H9 (cell line): ENCODE measurements at regions not wholly inside any gene's neighbourhood (a gene's known extent, or its start where the extent isn't known, plus 50 kb on each side); places are given as distances from the start of the nearest gene placed in this dataset.

Source experiments
- DNase-seq: peaks from one replicate; pipeline ENCODE4 v3.0.0-alpha.2; 2017
- H2AFZ ChIP-seq: one replicate; pipeline ENCODE4 v1.6.1; 2013; ENCODE audit warnings: mild to moderate bottlenecking, low read length, control low read depth, moderate library complexity
- H2AK5ac ChIP-seq: 2 replicates; pipeline ENCODE4 v1.6.1; 2013; ENCODE audit warnings: low read length, control low read depth, mixed read lengths; ENCODE audit not compliant: insufficient read length
- H2BK120ac ChIP-seq: one replicate; pipeline ENCODE4 v1.6.1; 2013; ENCODE audit warnings: low read depth, mild to moderate bottlenecking, low read length, control low read depth, inconsistent platforms; ENCODE audit not compliant: poor library complexity, severe bottlenecking
- H2BK12ac ChIP-seq: 2 replicates; pipeline ENCODE4 v1.6.1; 2013; ENCODE audit warnings: low read length, control low read depth, mixed read lengths, low read depth; ENCODE audit not compliant: insufficient read length
- H2BK15ac ChIP-seq: 2 replicates; pipeline ENCODE4 v1.6.1; 2013; ENCODE audit warnings: low read depth, low read length, control low read depth
- H2BK20ac ChIP-seq: one replicate; pipeline ENCODE4 v1.6.1; 2013; ENCODE audit warnings: low read depth, mild to moderate bottlenecking, low read length, control low read depth, inconsistent platforms; ENCODE audit not compliant: poor library complexity, severe bottlenecking
- H2BK5ac ChIP-seq: 2 replicates; pipeline ENCODE4 v1.6.1; 2013; ENCODE audit warnings: low read length, control low read depth, mixed read lengths; ENCODE audit not compliant: insufficient read length
- H3K14ac ChIP-seq: 2 replicates; pipeline ENCODE4 v1.6.1; 2013; ENCODE audit warnings: low read length, control low read depth; ENCODE audit not compliant: insufficient read depth
- H3K18ac ChIP-seq: 2 replicates; pipeline ENCODE4 v1.6.1; 2013; ENCODE audit warnings: low read depth, mild to moderate bottlenecking, mixed read lengths, low read length, control low read depth; ENCODE audit not compliant: insufficient read length
- H3K23ac ChIP-seq: 2 replicates; pipeline ENCODE4 v1.6.1; 2013; ENCODE audit warnings: low read length, control low read depth, mixed read lengths, low read depth; ENCODE audit not compliant: insufficient read length
- H3K23me2 ChIP-seq: 2 replicates; pipeline ENCODE4 v1.6.1; 2013; ENCODE audit warnings: low read depth, mild to moderate bottlenecking, mixed read lengths, low read length, control low read depth; ENCODE audit not compliant: insufficient read length, poor library complexity, severe bottlenecking
- H3K27ac ChIP-seq: 2 replicates; pipeline ENCODE4 v1.5.1; 2013; ENCODE audit warnings: low read length, control low read depth, mixed read lengths, low read depth; ENCODE audit not compliant: insufficient read length
- H3K27me3 ChIP-seq: 2 replicates; pipeline ENCODE4 v1.6.1; 2013; ENCODE audit warnings: low read length, control low read depth, inconsistent platforms; ENCODE audit not compliant: insufficient read depth
- H3K4ac ChIP-seq: 2 replicates; pipeline ENCODE4 v1.6.1; 2013; ENCODE audit warnings: low read depth, mild to moderate bottlenecking, control low read depth, inconsistent platforms, low read length, moderate library complexity
- H3K4me1 ChIP-seq: 2 replicates; pipeline ENCODE4 v1.6.1; 2013; ENCODE audit warnings: low read length, control low read depth, inconsistent platforms; ENCODE audit not compliant: insufficient read depth
- H3K4me2 ChIP-seq: 2 replicates; pipeline ENCODE4 v1.6.1; 2013; ENCODE audit warnings: low read length, control low read depth, mixed read lengths; ENCODE audit not compliant: insufficient read length, insufficient read depth
- H3K56ac ChIP-seq: 2 replicates; pipeline ENCODE4 v1.6.1; 2013; ENCODE audit warnings: low read depth, mild to moderate bottlenecking, mixed read lengths, low read length, control low read depth; ENCODE audit not compliant: insufficient read length
- H3K79me1 ChIP-seq: 2 replicates; pipeline ENCODE4 v1.6.1; 2013; ENCODE audit warnings: low read depth, mild to moderate bottlenecking, moderate library complexity, low read length, control low read depth, inconsistent platforms; ENCODE audit not compliant: insufficient read depth, poor library complexity, severe bottlenecking
- H3K79me2 ChIP-seq: 2 replicates; pipeline ENCODE4 v1.6.1; 2013; ENCODE audit warnings: low read length, control low read depth, inconsistent platforms; ENCODE audit not compliant: insufficient read depth
- H3K9ac ChIP-seq: 2 replicates; pipeline ENCODE4 v1.6.1; 2013; ENCODE audit warnings: low read length, control low read depth, mixed read lengths; ENCODE audit not compliant: insufficient read length; ENCODE audit errors: extremely low read depth
- H3K9me3 ChIP-seq: one replicate; pipeline ENCODE4 v1.6.1; 2013; ENCODE audit warnings: low read depth, low read length, inconsistent platforms; ENCODE audit not compliant: control insufficient read depth
- H3T11ph ChIP-seq: one replicate; pipeline ENCODE4 v1.6.1; 2013; ENCODE audit warnings: mild to moderate bottlenecking, low read length, control low read depth, inconsistent platforms
- H4K20me1 ChIP-seq: one replicate; pipeline ENCODE4 v1.6.1; 2013; ENCODE audit not compliant: control insufficient read depth, insufficient read length, insufficient read depth
- H4K5ac ChIP-seq: 2 replicates; pipeline ENCODE4 v1.6.1; 2013; ENCODE audit warnings: low read depth, mild to moderate bottlenecking, mixed read lengths, low read length, control low read depth; ENCODE audit not compliant: insufficient read length
- H4K8ac ChIP-seq: replicated peaks from 2 replicates; pipeline ENCODE4 v1.6.1; 2013; ENCODE audit warnings: low read length, control low read depth, mixed read lengths, low read depth; ENCODE audit not compliant: insufficient read length
- H4K91ac ChIP-seq: 2 replicates; pipeline ENCODE4 v1.6.1; 2013; ENCODE audit warnings: low read depth, mild to moderate bottlenecking, moderate library complexity, mixed read lengths, low read length, control low read depth; ENCODE audit not compliant: insufficient read length
- H3K27ac Mint-ChIP-seq, 3 experiments: 2 replicates in 2 of 3; 3 replicates in 1 of 3; pipeline ENCODE4 v1.8.0; 2020 to 2021; ENCODE audit warnings: mixed read lengths in 3 of 3, mild to moderate bottlenecking in 1 of 3, moderate library complexity in 1 of 3
- H3K27me3 Mint-ChIP-seq: 2 replicates; pipeline ENCODE4 v1.8.0; 2021; ENCODE audit warnings: low read depth, mild to moderate bottlenecking, moderate library complexity, mixed read lengths
- H3K36me3 Mint-ChIP-seq, 3 experiments: 2 replicates in 2 of 3; 3 replicates in 1 of 3; pipeline ENCODE4 v1.8.0; 2020 to 2021; ENCODE audit warnings: low read depth in 3 of 3, mixed read lengths in 3 of 3; ENCODE audit not compliant: insufficient read depth in 1 of 3
- H3K4me1 Mint-ChIP-seq, 2 experiments: 2 replicates each; pipeline ENCODE4 v1.8.0; 2020; ENCODE audit warnings: mixed read lengths in 2 of 2
- H3K4me3 Mint-ChIP-seq, 2 experiments: 2 replicates in 1 of 2; 3 replicates in 1 of 2; pipeline ENCODE4 v1.8.0; 2020 to 2021; ENCODE audit warnings: mild to moderate bottlenecking in 2 of 2, mixed read lengths in 2 of 2, moderate library complexity in 1 of 2
- H3K9me3 Mint-ChIP-seq, 2 experiments: 2 replicates in 1 of 2; 3 replicates in 1 of 2; pipeline ENCODE4 v1.8.0; 2020; ENCODE audit warnings: mild to moderate bottlenecking in 2 of 2, mixed read lengths in 2 of 2, moderate library complexity in 1 of 2
- WGBS: extraction: QIAGEN DNeasy Blood & Tissue Kit; methylation state at CpG from one replicate; pipeline ENCODE4 v1.1.7; 2013; ENCODE audit warnings: missing lambda C conversion rate, low lambda C conversion rate, mixed read lengths; ENCODE audit not compliant: insufficient read length; ENCODE audit errors: extremely low coverage; 5-methylcytosine and 5-hydroxymethylcytosine counted together
- TF ChIP-seq, protein P1 (sequence below): fragments of 200-600 bp; sonication (generic); conservative IDR thresholded peaks from 3 replicates; pipeline ENCODE4 v1.8.0; 2021; ENCODE audit warnings: antibody characterized with exemption, mild to moderate bottlenecking

DNA sequence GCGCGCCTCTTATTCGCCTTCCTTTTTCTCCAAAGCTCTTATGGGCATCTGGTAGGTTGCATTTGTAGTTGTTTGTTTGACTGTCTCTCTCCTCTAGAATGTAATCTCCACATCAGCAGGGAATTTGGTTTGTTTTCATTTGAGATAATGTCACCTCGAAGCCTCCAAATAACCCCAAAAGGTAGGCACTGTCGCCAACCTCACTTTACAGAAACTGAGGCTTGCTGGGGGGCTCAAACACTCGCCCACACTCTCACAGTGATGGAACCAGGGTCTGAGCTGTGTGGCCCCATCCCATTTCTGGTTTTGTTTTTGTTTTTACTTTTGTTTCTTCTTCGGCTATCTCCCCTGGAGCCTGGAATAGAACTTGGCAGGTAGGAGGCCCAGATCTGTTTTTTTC is 172.2 kb upstream of the MYCN start:
- no peaks in the 10 kb centered on the region for H3K27me3 ChIP-seq
- no peak overlapping the region for H3K23ac ChIP-seq
- no peak overlapping the region for H3K18ac ChIP-seq
- H4K91ac ChIP-seq = no peak overlapping the region
- no peak overlapping the region for H2BK5ac ChIP-seq
- H4K8ac ChIP-seq = no peak overlapping the region
- H3K14ac ChIP-seq = no peak overlapping the region
- H3K79me2 ChIP-seq = no peaks in the 10 kb centered on the region
- no peak overlapping the region for H3K27ac ChIP-seq
- no peaks in the 10 kb centered on the region for H3K23me2 ChIP-seq
- Mint-ChIP-seq H3K36me3 (no peaks in the 10 kb centered on the region), H3K27me3 (no peaks in the 10 kb centered on the region; the same call in 1 of the 2 replicates), H3K9me3 (no peaks in the 10 kb centered on the region), H3K4me3 (no peak overlapping the region), H3K4me1 (peaks cover 2 to 22% of the 10 kb centered on the region in 2 experiments; a peak in 3 of 4 replicates), H3K27ac (no peak overlapping the region)
- H2BK15ac ChIP-seq = no peak overlapping the region
- H2BK12ac ChIP-seq = no peak overlapping the region
- H3K4me2 ChIP-seq = no peak overlapping the region
- H3K9ac ChIP-seq = no peak overlapping the region
- no peak overlapping the region for H4K5ac ChIP-seq
- no peak overlapping the region for H3T11ph ChIP-seq
- H3K56ac ChIP-seq = no peak overlapping the region
- H3K4ac ChIP-seq = no peak overlapping the region
- TF ChIP-seq, protein P1, sequence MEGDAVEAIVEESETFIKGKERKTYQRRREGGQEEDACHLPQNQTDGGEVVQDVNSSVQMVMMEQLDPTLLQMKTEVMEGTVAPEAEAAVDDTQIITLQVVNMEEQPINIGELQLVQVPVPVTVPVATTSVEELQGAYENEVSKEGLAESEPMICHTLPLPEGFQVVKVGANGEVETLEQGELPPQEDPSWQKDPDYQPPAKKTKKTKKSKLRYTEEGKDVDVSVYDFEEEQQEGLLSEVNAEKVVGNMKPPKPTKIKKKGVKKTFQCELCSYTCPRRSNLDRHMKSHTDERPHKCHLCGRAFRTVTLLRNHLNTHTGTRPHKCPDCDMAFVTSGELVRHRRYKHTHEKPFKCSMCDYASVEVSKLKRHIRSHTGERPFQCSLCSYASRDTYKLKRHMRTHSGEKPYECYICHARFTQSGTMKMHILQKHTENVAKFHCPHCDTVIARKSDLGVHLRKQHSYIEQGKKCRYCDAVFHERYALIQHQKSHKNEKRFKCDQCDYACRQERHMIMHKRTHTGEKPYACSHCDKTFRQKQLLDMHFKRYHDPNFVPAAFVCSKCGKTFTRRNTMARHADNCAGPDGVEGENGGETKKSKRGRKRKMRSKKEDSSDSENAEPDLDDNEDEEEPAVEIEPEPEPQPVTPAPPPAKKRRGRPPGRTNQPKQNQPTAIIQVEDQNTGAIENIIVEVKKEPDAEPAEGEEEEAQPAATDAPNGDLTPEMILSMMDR = no peak
- no peaks in the 10 kb centered on the region for H4K20me1 ChIP-seq
- H3K9me3 ChIP-seq = no peaks in the 10 kb centered on the region
- WGBS = no CpG with 5 or more reads among the region's 7 CpGs
- no peak overlapping the region for H2AFZ ChIP-seq
- no peak overlapping the region for H2BK120ac ChIP-seq
- H2AK5ac ChIP-seq = no peak overlapping the region
- no peaks in the 10 kb centered on the region for H3K79me1 ChIP-seq
- DNase-seq = no peak
- no peaks in the 10 kb centered on the region; the same call in 1 of the 2 replicates for H3K4me1 ChIP-seq
- no peak overlapping the region for H2BK20ac ChIP-seq
